Hematopoietic multipotent progenitor cell treated with erythropoietin and hydrocortisone succinate and interleukin-3 and kit ligand, for 6 days (in vitro differentiated cells): ENCODE measurements at regions not wholly inside any gene's neighbourhood (a gene's known extent, or its start where the extent isn't known, plus 50 kb on each side); places are given as distances from the start of the nearest gene placed in this dataset.
"Not testable (repeated sequence)": the region's sequence is repeated elsewhere in the genome, so short reads cannot be mapped to it uniquely, and the experiment has no call there.

Source experiments
- DNase-seq: peaks from one replicate; pipeline ENCODE4 v3.0.0-alpha.2; 2015

- DNase-seq: no peak
Observed at GRCh38 chr5:125219710-125220109, 473.3 kb upstream of the ZNF608 start.

GRCh38 chr5:125220284-125220683 is 473.8 kb upstream of the ZNF608 start:
- no peak for DNase-seq

GRCh38 chr5:125222597-125223240 is 476.3 kb upstream of the ZNF608 start:
- no peak for DNase-seq

GRCh38 chr5:125225424-125225823 is 479.0 kb upstream of the ZNF608 start:
- DNase-seq: no peak

- no peak for DNase-seq
Observed at GRCh38 chr5:125226825-125227224, 480.4 kb upstream of the ZNF608 start.

GRCh38 chr5:125227333-125228095 is 481.1 kb upstream of the ZNF608 start:
- DNase-seq: peak; percentile 13

GRCh38 chr5:125228363-125229070 is 482.1 kb upstream of the ZNF608 start:
- DNase-seq: no peak

- DNase-seq: no peak
Observed at GRCh38 chr5:125229556-125229955, 483.1 kb upstream of the ZNF608 start.

- DNase-seq: no peak
Observed at GRCh38 chr5:125232779-125233230, 486.4 kb upstream of the ZNF608 start.

- no peak for DNase-seq
Observed at GRCh38 chr5:125233944-125234343, 487.5 kb upstream of the ZNF608 start.

GRCh38 chr5:125236007-125236406 is 489.6 kb upstream of the ZNF608 start:
- DNase-seq: no peak

GRCh38 chr5:125236981-125237380 is 490.5 kb upstream of the ZNF608 start:
- DNase-seq: no peak

- no peak for DNase-seq
Observed at GRCh38 chr5:125244531-125244930, 498.1 kb upstream of the ZNF608 start.

GRCh38 chr5:125245216-125245615 is 498.8 kb upstream of the ZNF608 start:
- DNase-seq: no peak

GRCh38 chr5:125249400-125249799 is 503.0 kb upstream of the ZNF608 start:
- DNase-seq: no peak

- no peak for DNase-seq
Observed at GRCh38 chr5:125251703-125252102, 505.3 kb upstream of the ZNF608 start.

- not testable (repeated sequence) for DNase-seq
Observed at GRCh38 chr5:125253634-125254033, 507.2 kb upstream of the ZNF608 start.

- no peak for DNase-seq
Observed at GRCh38 chr5:125254267-125254666, 507.8 kb upstream of the ZNF608 start.

GRCh38 chr5:125256296-125256695 is 509.9 kb upstream of the ZNF608 start:
- no peak for DNase-seq

- DNase-seq: no peak
Observed at GRCh38 chr5:125257057-125257972, 510.9 kb upstream of the ZNF608 start.

- DNase-seq: no peak
Observed at GRCh38 chr5:125257997-125258396, 511.6 kb upstream of the ZNF608 start.

GRCh38 chr5:125258615-125259014 is 512.2 kb upstream of the ZNF608 start:
- no peak for DNase-seq
